Keratinocyte (primary cell): ENCODE measurements at regions not wholly inside any gene's neighbourhood (a gene's known extent, or its start where the extent isn't known, plus 50 kb on each side); places are given as distances from the start of the nearest gene placed in this dataset.
"Not testable (repeated sequence)": the region's sequence is repeated elsewhere in the genome, so short reads cannot be mapped to it uniquely, and the experiment has no call there.

Experiments used
- DNase-seq: peaks from one replicate; pipeline ENCODE4 v3.0.0-alpha.2; 2011; ENCODE audit warnings: low read depth, missing footprints, low spot score
- FAIRE-seq: peaks from 2 replicates; lab custom pipeline; 2011; peaks lifted over from hg19 to GRCh38; lab: Jason Lieb, UNC
- H2AFZ ChIP-seq: 2 replicates; pipeline ENCODE4 v1.6.0; 2012; ENCODE audit warnings: low read length, control low read depth, inconsistent platforms; ENCODE audit not compliant: control insufficient read depth
- H3K27ac ChIP-seq: 2 replicates; pipeline ENCODE4 v1.5.1; 2011; ENCODE audit warnings: low read length; ENCODE audit not compliant: control insufficient read depth, insufficient read depth
- H3K27me3 ChIP-seq: 3 replicates; pipeline ENCODE4 v1.6.0; 2011; ENCODE audit warnings: low read length; ENCODE audit not compliant: control insufficient read depth, insufficient read depth; ENCODE audit errors: extremely low read depth
- H3K36me3 ChIP-seq, 2 experiments: 2 replicates in 1 of 2; 3 replicates in 1 of 2; pipeline ENCODE4 v1.5.1; 2011; ENCODE audit warnings: low read length in 2 of 2, mild to moderate bottlenecking in 1 of 2; ENCODE audit not compliant: control insufficient read depth in 2 of 2, insufficient read depth in 2 of 2; ENCODE audit errors: extremely low read depth in 1 of 2
- H3K4me1 ChIP-seq: 3 replicates; pipeline ENCODE4 v1.5.1; 2011; ENCODE audit warnings: low read length; ENCODE audit not compliant: control insufficient read depth, insufficient read depth; ENCODE audit errors: extremely low read depth
- H3K4me2 ChIP-seq: 3 replicates; pipeline ENCODE4 v1.6.0; 2011; ENCODE audit warnings: low read depth, low read length; ENCODE audit not compliant: control insufficient read depth, insufficient read depth; ENCODE audit errors: extremely low read depth
- H3K4me3 ChIP-seq, 3 experiments: fragments of 200-600 bp in 1 of 3; sonication (generic) in 1 of 3; 2 replicates in 2 of 3; 3 replicates in 1 of 3; pipeline ENCODE4 v1.5.1; 2011 to 2016; ENCODE audit warnings: low read length in 3 of 3, mild to moderate bottlenecking in 3 of 3, control low read depth in 2 of 3, inconsistent platforms in 1 of 3, low read depth in 1 of 3, mixed read lengths in 1 of 3, mixed run types in 1 of 3, moderate library complexity in 1 of 3; ENCODE audit not compliant: control insufficient read depth in 2 of 3, insufficient read depth in 2 of 3; ENCODE audit errors: extremely low read depth in 1 of 3
- H3K79me2 ChIP-seq: 2 replicates; pipeline ENCODE4 v1.6.0; 2012; ENCODE audit warnings: low read length; ENCODE audit not compliant: control insufficient read depth, insufficient read depth
- H3K9ac ChIP-seq: 3 replicates; pipeline ENCODE4 v1.6.0; 2011; ENCODE audit warnings: low read length; ENCODE audit not compliant: control insufficient read depth, insufficient read depth; ENCODE audit errors: extremely low read depth
- H3K9me1 ChIP-seq: 3 replicates; pipeline ENCODE4 v1.6.0; 2011; ENCODE audit warnings: low read length; ENCODE audit not compliant: control insufficient read depth, insufficient read depth; ENCODE audit errors: extremely low read depth
- H3K9me3 ChIP-seq: 2 replicates; pipeline ENCODE4 v1.5.1; 2012; ENCODE audit warnings: low read depth, low read length; ENCODE audit not compliant: control insufficient read depth
- H4K20me1 ChIP-seq: 3 replicates; pipeline ENCODE4 v1.6.0; 2011; ENCODE audit warnings: low read length; ENCODE audit not compliant: control insufficient read depth, insufficient read depth; ENCODE audit errors: extremely low read depth
- CTCF ChIP-seq, 3 experiments: IDR thresholded peaks in 1 of 3; conservative IDR thresholded peaks in 1 of 3; optimal IDR thresholded peaks in 1 of 3; 2 replicates in 2 of 3; 3 replicates in 1 of 3; pipeline versions ENCODE3 to v1.5.1; 2011; ENCODE audit warnings: low read length in 3 of 3, mild to moderate bottlenecking in 3 of 3, moderate library complexity in 2 of 3, control low read depth in 1 of 3, inconsistent platforms in 1 of 3; ENCODE audit not compliant: insufficient read depth in 2 of 3; ENCODE audit errors: extremely low read depth in 1 of 3
- EZH2 ChIP-seq: IDR thresholded peaks from one replicate; pipeline ENCODE4 v1.6.1; 2012; ENCODE audit warnings: inconsistent platforms, mild to moderate bottlenecking, low read length, moderate library complexity
- dilution Hi-C: fragments of 300-500 bp; cut with MboI; formaldehyde crosslinking; loops from one replicate; pipeline ENCODE4 v1.7.0; 2020; ENCODE audit warnings: low sequenced_read_pairs; ENCODE audit not compliant: extremely low pct_ligation_motif_present

DNA sequence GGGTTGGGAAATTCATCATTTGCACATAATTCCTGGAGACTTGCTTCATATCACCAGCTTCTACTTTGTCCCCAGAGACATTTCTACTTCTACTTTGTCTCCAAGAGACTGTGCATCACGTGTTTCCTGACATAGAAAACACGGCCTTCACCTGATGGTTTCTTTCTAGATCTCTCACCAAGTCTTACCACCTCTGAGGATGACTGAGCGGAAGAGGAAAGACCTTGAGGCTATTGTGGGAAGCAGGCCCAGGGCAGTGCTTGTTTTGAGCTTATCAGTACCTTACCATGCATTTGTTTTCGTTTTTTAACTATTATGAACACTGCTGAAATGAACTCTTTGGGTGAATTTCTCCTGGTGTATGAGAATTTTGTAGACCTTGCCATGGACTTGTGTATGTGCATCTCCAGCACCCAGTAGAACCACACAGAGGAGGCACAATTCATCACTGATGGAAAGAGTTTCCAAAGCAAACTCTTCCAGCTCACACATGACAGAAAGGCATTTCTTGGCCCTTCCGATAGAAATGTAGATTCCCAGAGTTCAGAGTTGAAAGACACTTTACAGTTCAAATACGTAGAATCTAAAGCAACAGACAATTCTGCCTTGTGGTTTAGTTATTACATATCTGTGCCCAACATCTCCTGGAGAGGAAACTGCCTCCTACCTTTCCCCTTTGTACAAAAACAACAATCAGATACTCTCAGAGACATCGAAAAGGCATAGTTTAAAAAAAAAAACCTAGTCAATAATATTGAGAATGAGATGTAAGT, 434.7 kb downstream of the FUT8 start:
- TF ChIP-seq CTCF (optimal IDR thresholded peaks at IDR 0.05 in 1 of 3, IDR thresholded peaks at IDR 0.05 in 1 of 3, conservative IDR thresholded peaks at IDR 0.05 in 1 of 3; ENCODE audit: extremely low read depth in 1 of 3, insufficient read depth in 2 of 3, low read length in 3 of 3) (no peak), EZH2 (no peak)
- H3K9ac ChIP-seq: no peak overlapping the region
- no peak overlapping the region for H2AFZ ChIP-seq
- H3K27ac ChIP-seq: no peak overlapping the region
- H3K79me2 ChIP-seq: no peaks in the 10 kb centered on the region
- no peaks in the 10 kb centered on the region for H3K36me3 ChIP-seq
- no peaks in the 10 kb centered on the region for H4K20me1 ChIP-seq
- no peak overlapping the region for H3K4me2 ChIP-seq
- H3K4me3 ChIP-seq: no peak overlapping the region
- H3K9me1 ChIP-seq: no peaks in the 10 kb centered on the region
- dilution Hi-C loops: no loop called here
- H3K9me3 ChIP-seq: no peaks in the 10 kb centered on the region
- no peaks in the 10 kb centered on the region for H3K4me1 ChIP-seq
- FAIRE-seq (no peak), DNase-seq (no peak)
- H3K27me3 ChIP-seq: no peaks in the 10 kb centered on the region

- H3K9ac ChIP-seq, H3K9me1 ChIP-seq, H3K79me2 ChIP-seq, dilution Hi-C loops, H3K4me1 ChIP-seq, H4K20me1 ChIP-seq, DNase-seq, H3K4me3 ChIP-seq, FAIRE-seq, H3K4me2 ChIP-seq, H3K27ac ChIP-seq, H2AFZ ChIP-seq, H3K9me3 ChIP-seq, H3K27me3 ChIP-seq, H3K36me3 ChIP-seq: not testable (repeated sequence)
Observed at GRCh38 chr14:65847931-65848330, 435.4 kb downstream of the FUT8 start.

- Histone ChIP-seq H2AFZ (no peak overlapping the region), H3K27ac (no peak overlapping the region), H3K9ac (no peak overlapping the region), H3K4me1 (no peaks in the 10 kb centered on the region), H3K27me3 (no peaks in the 10 kb centered on the region), H3K4me3 (no peak overlapping the region), H3K9me1 (no peaks in the 10 kb centered on the region), H3K79me2 (no peaks in the 10 kb centered on the region), H3K4me2 (no peak overlapping the region), H4K20me1 (no peaks in the 10 kb centered on the region), H3K36me3 (no peaks in the 10 kb centered on the region), H3K9me3 (no peaks in the 10 kb centered on the region)
- no peak for TF ChIP-seq EZH2
- TF ChIP-seq CTCF (optimal IDR thresholded peaks at IDR 0.05 in 1 of 3, IDR thresholded peaks at IDR 0.05 in 1 of 3, conservative IDR thresholded peaks at IDR 0.05 in 1 of 3; ENCODE audit: extremely low read depth in 1 of 3, insufficient read depth in 2 of 3, low read length in 3 of 3): no peak
- no peak for DNase-seq
- no peak for FAIRE-seq
- dilution Hi-C loops: no loop called here
Observed at GRCh38 chr14:65849091-65849490, 436.6 kb downstream of the FUT8 start.
